OCI-LY1 (cell line): ENCODE measurements at regions not wholly inside any gene's neighbourhood (a gene's known extent, or its start where the extent isn't known, plus 50 kb on each side); places are given as distances from the start of the nearest gene placed in this dataset.

Experiments used
- H2AFZ ChIP-seq: fragments of 200-600 bp; sonication (generic), shearing (Covaris generic); 2 replicates; pipeline ENCODE4 v1.6.0; 2014; ENCODE audit warnings: antibody characterized with exemption, mild to moderate bottlenecking, low read length
- H3F3A ChIP-seq: fragments of 200-600 bp; sonication (generic), shearing (Covaris generic); 2 replicates; pipeline ENCODE4 v1.6.0; 2014; ENCODE audit warnings: mild to moderate bottlenecking, antibody characterized with exemption, low read length, moderate library complexity; ENCODE audit not compliant: insufficient read depth
- H3K27ac ChIP-seq: fragments of 200-600 bp; sonication (generic); 2 replicates; pipeline ENCODE4 v1.5.1; 2014; ENCODE audit warnings: low read length, mixed run types, mild to moderate bottlenecking, low read depth; ENCODE audit not compliant: poor library complexity, severe bottlenecking
- H3K27me3 ChIP-seq: fragments of 200-600 bp; sonication (generic); 2 replicates; pipeline ENCODE4 v1.6.0; 2014; ENCODE audit warnings: antibody characterized with exemption, mild to moderate bottlenecking, low read length, moderate library complexity; ENCODE audit not compliant: insufficient read depth
- H3K36me3 ChIP-seq: fragments of 200-600 bp; sonication (generic); 2 replicates; pipeline ENCODE4 v1.6.1; 2014; ENCODE audit warnings: mild to moderate bottlenecking, antibody characterized with exemption, low read length, moderate library complexity, mixed read lengths; ENCODE audit not compliant: insufficient read depth
- H3K4me1 ChIP-seq: fragments of 200-600 bp; sonication (generic); 2 replicates; pipeline ENCODE4 v1.5.1; 2014; ENCODE audit warnings: mild to moderate bottlenecking, low read length, moderate library complexity; ENCODE audit not compliant: insufficient read depth, severe bottlenecking
- H3K4me2 ChIP-seq: fragments of 200-600 bp; sonication (generic), shearing (Covaris generic); 2 replicates; pipeline ENCODE4 v1.6.1; 2014; ENCODE audit warnings: low read length
- H3K4me3 ChIP-seq: fragments of 200-600 bp; sonication (generic); 2 replicates; pipeline ENCODE4 v1.5.1; 2014; ENCODE audit warnings: low read length, low read depth, mild to moderate bottlenecking, mixed read lengths; ENCODE audit not compliant: poor library complexity, severe bottlenecking
- H3K79me2 ChIP-seq: fragments of 200-600 bp; shearing (Covaris generic); 2 replicates; pipeline ENCODE4 v1.6.1; 2016; ENCODE audit warnings: mixed run types, low read length, mixed read lengths; ENCODE audit not compliant: insufficient read depth
- H3K9ac ChIP-seq: fragments of 200-600 bp; sonication (generic), shearing (Covaris generic); 2 replicates; pipeline ENCODE4 v1.6.1; 2014; ENCODE audit warnings: mild to moderate bottlenecking, low read length, mixed read lengths
- H3K9me2 ChIP-seq: fragments of 200-600 bp; sonication (generic), shearing (Covaris generic); 2 replicates; pipeline ENCODE4 v1.6.1; 2014; ENCODE audit warnings: low read depth, mild to moderate bottlenecking, low read length, mixed read lengths
- H3K9me3 ChIP-seq: fragments of 200-600 bp; shearing (Covaris generic); 2 replicates; pipeline ENCODE4 v1.6.1; 2014; ENCODE audit warnings: low read length, mixed read lengths
- H4K20me1 ChIP-seq: fragments of 200-600 bp; sonication (generic), shearing (Covaris generic); 2 replicates; pipeline ENCODE4 v1.6.0; 2016; ENCODE audit warnings: mild to moderate bottlenecking, low read length; ENCODE audit not compliant: insufficient read depth
- EZH2 ChIP-seq: fragments of 200-600 bp; sonication (generic), shearing (Covaris generic); IDR thresholded peaks from 2 replicates; pipeline ENCODE4 v1.8.0; 2017; ENCODE audit warnings: borderline replicate concordance, mixed run types, mild to moderate bottlenecking, antibody characterized with exemption, low read length, moderate library complexity, mixed read lengths
- TF ChIP-seq, protein P1 (sequence below): fragments of 200-600 bp; sonication (generic), shearing (Covaris generic); IDR thresholded peaks from 2 replicates; pipeline ENCODE4 v1.5.1; 2017; ENCODE audit warnings: mild to moderate bottlenecking, antibody characterized with exemption, low read length, moderate library complexity, mixed read lengths

DNA sequence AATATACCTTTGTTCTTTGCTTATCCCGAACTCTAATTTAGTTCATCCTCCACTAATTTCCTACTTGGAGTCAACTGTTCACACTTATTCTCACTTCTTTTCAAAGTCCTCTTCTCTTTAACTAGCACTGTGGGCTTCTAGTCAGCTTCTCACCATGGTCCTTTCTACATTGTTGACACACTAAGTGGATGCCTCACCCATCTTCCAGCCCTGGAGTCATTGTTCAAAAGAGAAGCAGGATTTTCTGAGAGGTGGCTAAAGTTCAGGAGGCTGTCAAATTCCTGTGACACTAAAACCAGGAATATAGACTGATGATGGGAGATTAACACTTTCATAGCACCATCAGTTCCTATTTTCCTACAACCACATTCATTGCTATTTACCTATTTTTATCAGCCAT is 99.3 kb downstream of the PHLDA1 start:
- TF ChIP-seq, protein P1, sequence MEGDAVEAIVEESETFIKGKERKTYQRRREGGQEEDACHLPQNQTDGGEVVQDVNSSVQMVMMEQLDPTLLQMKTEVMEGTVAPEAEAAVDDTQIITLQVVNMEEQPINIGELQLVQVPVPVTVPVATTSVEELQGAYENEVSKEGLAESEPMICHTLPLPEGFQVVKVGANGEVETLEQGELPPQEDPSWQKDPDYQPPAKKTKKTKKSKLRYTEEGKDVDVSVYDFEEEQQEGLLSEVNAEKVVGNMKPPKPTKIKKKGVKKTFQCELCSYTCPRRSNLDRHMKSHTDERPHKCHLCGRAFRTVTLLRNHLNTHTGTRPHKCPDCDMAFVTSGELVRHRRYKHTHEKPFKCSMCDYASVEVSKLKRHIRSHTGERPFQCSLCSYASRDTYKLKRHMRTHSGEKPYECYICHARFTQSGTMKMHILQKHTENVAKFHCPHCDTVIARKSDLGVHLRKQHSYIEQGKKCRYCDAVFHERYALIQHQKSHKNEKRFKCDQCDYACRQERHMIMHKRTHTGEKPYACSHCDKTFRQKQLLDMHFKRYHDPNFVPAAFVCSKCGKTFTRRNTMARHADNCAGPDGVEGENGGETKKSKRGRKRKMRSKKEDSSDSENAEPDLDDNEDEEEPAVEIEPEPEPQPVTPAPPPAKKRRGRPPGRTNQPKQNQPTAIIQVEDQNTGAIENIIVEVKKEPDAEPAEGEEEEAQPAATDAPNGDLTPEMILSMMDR, result no peak
- no peak for TF ChIP-seq EZH2
- no peak overlapping the region for H2AFZ ChIP-seq
- no peak overlapping the region for H3K9ac ChIP-seq
- H3K9me3 ChIP-seq, result no peaks in the 10 kb centered on the region
- no peak overlapping the region for H3K4me2 ChIP-seq
- H3K9me2 ChIP-seq, result no peaks in the 10 kb centered on the region
- H3K4me1 ChIP-seq, result no peaks in the 10 kb centered on the region
- H3K36me3 ChIP-seq, result no peaks in the 10 kb centered on the region
- no peak overlapping the region for H3K4me3 ChIP-seq
- no peaks in the 10 kb centered on the region for H3F3A ChIP-seq
- no peaks in the 10 kb centered on the region for H4K20me1 ChIP-seq
- no peak overlapping the region for H3K27ac ChIP-seq
- no peaks in the 10 kb centered on the region for H3K27me3 ChIP-seq
- H3K79me2 ChIP-seq, result no peaks in the 10 kb centered on the region

DNA sequence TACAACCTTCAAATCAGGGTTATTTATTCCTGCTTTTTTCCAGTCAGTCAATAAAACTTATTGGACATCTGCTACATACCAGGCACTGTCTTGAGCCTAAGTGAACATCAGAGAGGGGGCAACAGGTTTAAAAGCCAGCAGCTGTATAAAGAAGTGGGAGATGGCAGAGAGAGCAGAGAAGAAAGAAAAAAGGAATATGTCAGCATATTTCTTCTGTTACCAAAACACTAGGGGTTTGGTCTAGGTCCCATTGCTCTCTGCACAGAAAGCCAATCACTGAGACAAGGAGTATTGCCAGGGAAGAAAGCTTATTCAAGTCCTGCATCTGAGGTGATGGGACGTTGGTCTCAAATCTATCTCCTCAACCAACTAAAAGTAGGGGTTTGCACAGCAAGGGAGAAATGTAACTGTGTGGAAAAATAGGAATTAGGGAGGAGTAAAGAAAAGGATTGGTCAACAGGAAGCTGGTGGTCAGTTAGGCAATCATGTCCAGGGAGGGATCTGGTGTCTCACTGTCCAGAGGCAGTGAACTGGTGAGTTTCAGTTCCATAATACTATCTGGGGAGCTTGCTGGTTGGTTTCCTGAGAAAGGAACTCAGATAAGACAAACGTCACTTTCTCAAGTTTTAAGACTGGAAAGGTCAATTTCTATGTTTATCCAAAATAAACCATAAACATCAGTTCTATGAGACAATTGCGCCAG is 107.5 kb downstream of the PHLDA1 start:
- no peak overlapping the region for H2AFZ ChIP-seq
- no peak overlapping the region for H3K4me2 ChIP-seq
- H3K4me3 ChIP-seq, result no peak overlapping the region
- no peaks in the 10 kb centered on the region for H3K27me3 ChIP-seq
- H3K9ac ChIP-seq, result no peak overlapping the region
- H3K79me2 ChIP-seq, result no peaks in the 10 kb centered on the region
- peaks cover 8% of the 10 kb centered on the region; the same call in 1 of the 2 replicates for H3K9me3 ChIP-seq
- H3K36me3 ChIP-seq, result no peaks in the 10 kb centered on the region
- H3K4me1 ChIP-seq, result no peaks in the 10 kb centered on the region
- no peaks in the 10 kb centered on the region for H3F3A ChIP-seq
- no peak overlapping the region for H3K27ac ChIP-seq
- TF ChIP-seq, protein P1, result no peak
- TF ChIP-seq EZH2, result no peak
- no peaks in the 10 kb centered on the region for H4K20me1 ChIP-seq
- no peaks in the 10 kb centered on the region for H3K9me2 ChIP-seq

DNA sequence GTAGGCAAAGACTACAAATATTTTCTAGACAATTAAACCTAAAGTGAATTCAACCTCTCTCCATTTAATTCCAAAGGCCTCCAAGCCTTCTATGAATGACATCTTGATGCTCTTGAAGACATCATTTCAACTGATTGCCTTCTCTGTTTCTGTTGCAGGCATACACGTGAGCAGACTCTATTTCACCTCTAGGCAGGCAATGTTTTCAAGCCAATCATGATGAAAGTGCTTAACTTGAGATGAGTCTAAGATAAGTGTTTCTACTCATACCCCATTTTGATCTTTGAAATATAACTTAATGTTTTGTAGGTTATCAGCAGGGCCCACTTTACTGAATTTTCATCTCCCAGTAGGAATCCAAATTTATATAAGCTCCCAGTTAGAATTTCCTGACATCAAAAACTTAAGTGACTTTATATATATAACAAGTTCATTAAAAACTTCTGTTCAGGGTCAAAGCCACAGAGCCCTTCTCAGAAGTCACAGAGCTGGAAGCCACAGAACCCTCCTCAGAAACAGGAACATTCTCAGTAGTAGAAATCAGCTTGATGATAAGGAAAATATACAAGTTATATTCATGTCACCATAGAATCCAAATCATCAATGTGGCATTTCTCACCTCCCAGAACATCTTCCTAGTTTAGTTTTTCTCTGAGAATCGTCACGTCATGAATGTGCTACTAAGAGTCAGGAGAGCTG is 108.5 kb downstream of the PHLDA1 start:
- H4K20me1 ChIP-seq, result no peaks in the 10 kb centered on the region
- H3K79me2 ChIP-seq, result no peaks in the 10 kb centered on the region
- no peak for TF ChIP-seq EZH2
- TF ChIP-seq, protein P1, result no peak
- no peak overlapping the region for H3K4me3 ChIP-seq
- H3K9me2 ChIP-seq, result no peaks in the 10 kb centered on the region
- no peaks in the 10 kb centered on the region for H3K27me3 ChIP-seq
- no peak overlapping the region for H3K27ac ChIP-seq
- H3K9me3 ChIP-seq, result peaks cover 8% of the 10 kb centered on the region; the same call in 1 of the 2 replicates
- no peak overlapping the region for H2AFZ ChIP-seq
- no peak overlapping the region for H3K9ac ChIP-seq
- no peaks in the 10 kb centered on the region for H3K4me1 ChIP-seq
- no peaks in the 10 kb centered on the region for H3K36me3 ChIP-seq
- no peak overlapping the region for H3K4me2 ChIP-seq
- H3F3A ChIP-seq, result no peaks in the 10 kb centered on the region
